ENCODE measurements at regions not wholly inside any gene's neighbourhood (a gene's known extent, or its start where the extent isn't known, plus 50 kb on each side); places are given as distances from the start of the nearest gene placed in this dataset.
"Not testable (repeated sequence)": the region's sequence is repeated elsewhere in the genome, so short reads cannot be mapped to it uniquely, and the experiment has no call there.

- TF ChIP-seq, protein P1, sequence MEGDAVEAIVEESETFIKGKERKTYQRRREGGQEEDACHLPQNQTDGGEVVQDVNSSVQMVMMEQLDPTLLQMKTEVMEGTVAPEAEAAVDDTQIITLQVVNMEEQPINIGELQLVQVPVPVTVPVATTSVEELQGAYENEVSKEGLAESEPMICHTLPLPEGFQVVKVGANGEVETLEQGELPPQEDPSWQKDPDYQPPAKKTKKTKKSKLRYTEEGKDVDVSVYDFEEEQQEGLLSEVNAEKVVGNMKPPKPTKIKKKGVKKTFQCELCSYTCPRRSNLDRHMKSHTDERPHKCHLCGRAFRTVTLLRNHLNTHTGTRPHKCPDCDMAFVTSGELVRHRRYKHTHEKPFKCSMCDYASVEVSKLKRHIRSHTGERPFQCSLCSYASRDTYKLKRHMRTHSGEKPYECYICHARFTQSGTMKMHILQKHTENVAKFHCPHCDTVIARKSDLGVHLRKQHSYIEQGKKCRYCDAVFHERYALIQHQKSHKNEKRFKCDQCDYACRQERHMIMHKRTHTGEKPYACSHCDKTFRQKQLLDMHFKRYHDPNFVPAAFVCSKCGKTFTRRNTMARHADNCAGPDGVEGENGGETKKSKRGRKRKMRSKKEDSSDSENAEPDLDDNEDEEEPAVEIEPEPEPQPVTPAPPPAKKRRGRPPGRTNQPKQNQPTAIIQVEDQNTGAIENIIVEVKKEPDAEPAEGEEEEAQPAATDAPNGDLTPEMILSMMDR (IDR thresholded peaks at IDR 0.05; ENCODE audit: low read depth, low read length, poor library complexity, severe bottlenecking) = not testable (repeated sequence)
- TF ChIP-seq EZH2phosphoT487 (IDR thresholded peaks at IDR 0.05; ENCODE audit: borderline replicate concordance, low read length) = not testable (repeated sequence)
Observed at GRCh38 chr12:112712751-112713150, 78.8 kb upstream of the RPH3A start.

Data from DOHH2 (cell line).